Fibroblast of the aortic adventitia (primary cell): ENCODE measurements at regions not wholly inside any gene's neighbourhood (a gene's known extent, or its start where the extent isn't known, plus 50 kb on each side); places are given as distances from the start of the nearest gene placed in this dataset.

Experiments used
- DNase-seq: peaks from one replicate; pipeline ENCODE4 v3.0.0-alpha.2; 2010; ENCODE audit warnings: low read depth
- H3K4me3 ChIP-seq: 2 replicates; pipeline ENCODE4 v1.5.1; 2011; ENCODE audit warnings: low read depth, mild to moderate bottlenecking, control low read depth, low read length, moderate library complexity
- CTCF ChIP-seq: IDR thresholded peaks from 2 replicates; pipeline ENCODE4 v1.5.1; 2011; ENCODE audit warnings: mild to moderate bottlenecking, low read length, control low read depth, inconsistent platforms; ENCODE audit not compliant: insufficient read depth

- TF ChIP-seq CTCF = no peak
- no peak for DNase-seq
- H3K4me3 ChIP-seq = no peak overlapping the region
These were observed 852.6 kb downstream of the VRK1 start for GRCh38 chr14:97649752-97650151.

GRCh38 chr14:97655169-97655948 lies 858.2 kb downstream of the VRK1 start:
- H3K4me3 ChIP-seq = no peak overlapping the region
- DNase-seq = no peak
- no peak for TF ChIP-seq CTCF

GRCh38 chr14:97657609-97658008 lies 860.4 kb downstream of the VRK1 start:
- no peak for DNase-seq
- no peak overlapping the region for H3K4me3 ChIP-seq
- TF ChIP-seq CTCF = no peak

- DNase-seq = no peak
- no peak overlapping the region for H3K4me3 ChIP-seq
- TF ChIP-seq CTCF = no peak
These were observed 890.9 kb downstream of the VRK1 start for GRCh38 chr14:97687944-97688630.

- no peak overlapping the region for H3K4me3 ChIP-seq
- TF ChIP-seq CTCF = no peak
- no peak for DNase-seq
These were observed 891.6 kb downstream of the VRK1 start for GRCh38 chr14:97688631-97689336.

GRCh38 chr14:97692084-97692483 lies 894.9 kb downstream of the VRK1 start:
- no peak overlapping the region for H3K4me3 ChIP-seq
- TF ChIP-seq CTCF = no peak
- DNase-seq = no peak
